IMR-90 (cell line): ENCODE measurements at regions not wholly inside any gene's neighbourhood (a gene's known extent, or its start where the extent isn't known, plus 50 kb on each side); places are given as distances from the start of the nearest gene placed in this dataset.

Source experiments
- ATAC-seq: fragments of 200-7000 bp; cut with Tn5 transposase; 2 replicates; pipeline ENCODE4 v1.9.1; 2020; ENCODE audit warnings: low read depth, mild to moderate bottlenecking, moderate library complexity
- BruUV-seq: library from RNA; stranded (reverse); fragments of 400-500 nt; replicated peaks from 2 replicates; lab custom pipeline; 2021; lab: Mats Ljungman, UMichigan
- CTCF ChIA-PET: fragments of 300-600 bp; formaldehyde crosslinking; extraction: SDS; loops from one replicate; lab custom pipeline; 2021; ENCODE audit warnings: antibody characterized with exemption; lab: Yijun Ruan, JAX
- POLR2A ChIA-PET: fragments of 300-600 bp; sonication (Branson Sonifier 250); formaldehyde crosslinking; loops from one replicate; lab custom pipeline; 2022; ENCODE audit warnings: antibody characterized with exemption; ENCODE audit not compliant: unreplicated experiment; lab: Charles Lee
- DNase-seq: peaks from one replicate; pipeline ENCODE4 v3.0.0; 2013
- H2AFZ ChIP-seq: replicated peaks from 2 replicates; pipeline ENCODE3; 2013; ENCODE audit warnings: low read length, mild to moderate bottlenecking; ENCODE audit not compliant: poor library complexity
- H2AK5ac ChIP-seq: 2 replicates; pipeline ENCODE4 v1.6.1; 2013; ENCODE audit warnings: low read depth, low read length, inconsistent platforms
- H2AK9ac ChIP-seq: replicated peaks from 2 replicates; pipeline ENCODE3; 2013; ENCODE audit warnings: mild to moderate bottlenecking, low read depth, low read length, moderate library complexity; ENCODE audit not compliant: poor library complexity
- H2BK120ac ChIP-seq: 2 replicates; pipeline ENCODE4 v1.6.1; 2013; ENCODE audit warnings: low read depth, low read length, inconsistent platforms
- H2BK15ac ChIP-seq: 3 replicates; pipeline ENCODE4 v1.6.1; 2013; ENCODE audit warnings: low read depth, low read length, inconsistent platforms
- H2BK20ac ChIP-seq: 2 replicates; pipeline ENCODE4 v1.6.1; 2013; ENCODE audit warnings: low read depth, mild to moderate bottlenecking, inconsistent platforms, low read length, moderate library complexity
- H2BK5ac ChIP-seq: 2 replicates; pipeline ENCODE4 v1.6.1; 2013; ENCODE audit warnings: mild to moderate bottlenecking, low read depth, low read length, inconsistent platforms; ENCODE audit not compliant: poor library complexity, severe bottlenecking
- H3K14ac ChIP-seq: replicated peaks from 2 replicates; pipeline ENCODE4 v1.6.1; 2013; ENCODE audit warnings: low read depth, low read length, inconsistent platforms
- H3K18ac ChIP-seq: 2 replicates; pipeline ENCODE4 v1.6.1; 2013; ENCODE audit warnings: low read depth, low read length, control low read depth
- H3K23ac ChIP-seq: 2 replicates; pipeline ENCODE4 v1.6.1; 2013; ENCODE audit warnings: low read depth, low read length, inconsistent platforms
- H3K27ac ChIP-seq: 2 replicates; pipeline ENCODE4 v1.5.1; 2013; ENCODE audit warnings: mild to moderate bottlenecking, control low read depth, low read length; ENCODE audit not compliant: insufficient read depth
- H3K27me3 ChIP-seq: 2 replicates; pipeline ENCODE4 v1.6.1; 2013; ENCODE audit warnings: low read length; ENCODE audit not compliant: control insufficient read depth, insufficient read depth
- H3K36me3 ChIP-seq: 2 replicates; pipeline ENCODE4 v1.6.1; 2013; ENCODE audit warnings: low read length, mixed read lengths; ENCODE audit not compliant: control insufficient read depth, insufficient read depth
- H3K4ac ChIP-seq: 2 replicates; pipeline ENCODE4 v1.6.1; 2013; ENCODE audit warnings: low read depth, low read length, inconsistent platforms
- H3K4me1 ChIP-seq: 2 replicates; pipeline ENCODE4 v1.6.1; 2013; ENCODE audit warnings: low read length, mixed read lengths; ENCODE audit not compliant: control insufficient read depth, insufficient read depth
- H3K4me2 ChIP-seq: 2 replicates; pipeline ENCODE4 v1.6.1; 2013; ENCODE audit warnings: low read depth, mild to moderate bottlenecking, control low read depth, low read length, moderate library complexity
- H3K4me3 ChIP-seq: 2 replicates; pipeline ENCODE4 v1.5.1; 2013; ENCODE audit warnings: low read depth, mild to moderate bottlenecking, control low read depth, low read length, moderate library complexity; ENCODE audit not compliant: insufficient read depth
- H3K56ac ChIP-seq: 2 replicates; pipeline ENCODE4 v1.6.1; 2013; ENCODE audit warnings: low read length, inconsistent platforms; ENCODE audit not compliant: insufficient read depth; ENCODE audit errors: extremely low read depth
- H3K79me1 ChIP-seq, 2 experiments: 2 replicates each; pipeline ENCODE4 v1.6.1; 2013; ENCODE audit warnings: low read length in 2 of 2, inconsistent platforms in 1 of 2, low read depth in 1 of 2
- H3K9ac ChIP-seq: 2 replicates; pipeline ENCODE4 v1.6.1; 2013; ENCODE audit warnings: low read depth, low read length, control low read depth
- H3K9me1 ChIP-seq: 2 replicates; pipeline ENCODE4 v1.6.1; 2013; ENCODE audit warnings: low read length, inconsistent platforms; ENCODE audit not compliant: insufficient read depth
- H3K9me3 ChIP-seq: 2 replicates; pipeline ENCODE4 v1.6.1; 2013; ENCODE audit warnings: low read length; ENCODE audit not compliant: control insufficient read depth, insufficient read depth
- H4K20me1 ChIP-seq: 2 replicates; pipeline ENCODE4 v1.6.1; 2013; ENCODE audit warnings: low read length, inconsistent platforms; ENCODE audit not compliant: insufficient read depth
- H4K5ac ChIP-seq: 2 replicates; pipeline ENCODE4 v1.6.1; 2013; ENCODE audit warnings: mild to moderate bottlenecking, low read depth, low read length, control low read depth
- H4K8ac ChIP-seq, 2 experiments: 2 replicates each; pipeline ENCODE4 v1.6.1; 2013; ENCODE audit warnings: low read depth in 2 of 2, low read length in 2 of 2, control low read depth in 1 of 2, inconsistent platforms in 1 of 2
- H4K91ac ChIP-seq: 2 replicates; pipeline ENCODE4 v1.6.1; 2013; ENCODE audit warnings: low read depth, low read length, inconsistent platforms; ENCODE audit not compliant: insufficient read depth
- BHLHE40 ChIP-seq: fragments of 150-350 bp; IDR thresholded peaks from 2 replicates; pipeline ENCODE4 v1.6.1; 2016; ENCODE audit warnings: mild to moderate bottlenecking, low read depth, low read length
- CEBPB ChIP-seq: IDR thresholded peaks from 2 replicates; pipeline ENCODE4 v1.6.1; 2012; ENCODE audit warnings: low read depth, low read length, improper control_type of control experiment
- CHD1 ChIP-seq: IDR thresholded peaks from 2 replicates; pipeline ENCODE4 v1.6.1; 2012; ENCODE audit warnings: low read depth, low read length, improper control_type of control experiment
- CTCF ChIP-seq: conservative IDR thresholded peaks from 2 replicates; pipeline ENCODE4 v1.5.1; 2012; ENCODE audit warnings: mild to moderate bottlenecking, low read depth, low read length, improper control_type of control experiment
- MAFK ChIP-seq: IDR thresholded peaks from 2 replicates; pipeline ENCODE4 v1.6.1; 2012; ENCODE audit warnings: low read depth, low read length, improper control_type of control experiment
- MXI1 ChIP-seq: IDR thresholded peaks from 2 replicates; pipeline ENCODE4 v1.6.1; 2012; ENCODE audit warnings: low read depth, mild to moderate bottlenecking, low read length, moderate library complexity, borderline replicate concordance
- NFE2L2 ChIP-seq: fragments of 150-350 bp; IDR thresholded peaks from 2 replicates; pipeline ENCODE4 v1.6.1; 2016; ENCODE audit warnings: low read depth, mild to moderate bottlenecking, low read length
- POLR2A ChIP-seq: IDR thresholded peaks from 2 replicates; pipeline ENCODE4 v1.6.1; 2012; ENCODE audit warnings: mild to moderate bottlenecking, low read depth, low read length
- RAD21 ChIP-seq: IDR thresholded peaks from 2 replicates; pipeline ENCODE4 v1.6.1; 2012; ENCODE audit warnings: low read length, improper control_type of control experiment
- RCOR1 ChIP-seq: IDR thresholded peaks from 2 replicates; pipeline ENCODE4 v1.6.1; 2012; ENCODE audit warnings: mild to moderate bottlenecking, low read length, improper control_type of control experiment; ENCODE audit not compliant: insufficient replicate concordance
- RFX5 ChIP-seq: IDR thresholded peaks from 2 replicates; pipeline ENCODE4 v1.8.0; 2012; ENCODE audit warnings: low read depth, mild to moderate bottlenecking, low read length, moderate library complexity
- USF2 ChIP-seq: fragments of 150-350 bp; IDR thresholded peaks from 2 replicates; pipeline ENCODE4 v1.6.1; 2017; ENCODE audit warnings: mild to moderate bottlenecking, antibody characterized with exemption, low read length, low read depth
- WGBS, 2 experiments: methylation state at CpG; one replicate each; pipeline versions ENCODE4 v1.1.5 to v1.1.7; 2013; ENCODE audit warnings: missing lambda C conversion rate in 2 of 2; ENCODE audit not compliant: insufficient read length in 1 of 2; ENCODE audit errors: extremely low coverage in 2 of 2; 5-methylcytosine and 5-hydroxymethylcytosine counted together
- dilution Hi-C: fragments of 300-500 bp; cut with HindIII; formaldehyde crosslinking; loops from one replicate; pipeline ENCODE4 v1.14.3; 2018; ENCODE audit warnings: low sequenced_read_pairs; ENCODE audit not compliant: unreplicated experiment
- in situ Hi-C: fragments of 300-500 bp; cut with MboI; formaldehyde crosslinking; loops from 3 replicates; pipeline ENCODE4 v1.14.3; 2019; ENCODE audit warnings: low sequenced_read_pairs, inconsistent platforms, mixed read lengths
- intact Hi-C: fragments of 100-400 bp; cut with micrococcal nuclease; formaldehyde crosslinking; loops from 2 replicates; pipeline ENCODE4 v1.10.0; 2022

GRCh38 chr3:112413722-112414121, 80.8 kb downstream of the CD200 start:
- Histone ChIP-seq H3K9me3 (no peaks in the 10 kb centered on the region), H2BK120ac (no peak overlapping the region), H3K18ac (no peak overlapping the region), H2BK20ac (no peak overlapping the region), H3K14ac (no peak overlapping the region), H3K27me3 (no peaks in the 10 kb centered on the region; the same call in 1 of the 2 replicates), H2AK9ac (no peak overlapping the region), H4K91ac (no peak overlapping the region), H3K9me1 (0 out of 2 replicates have a peak, but pooled peaks cover 3% of the 10 kb centered on the region), H3K56ac (no peak overlapping the region), H2AFZ (no peak overlapping the region), H3K79me1 (no peaks in the 10 kb centered on the region), H4K5ac (no peak overlapping the region), H3K4ac (no peak overlapping the region), H3K4me2 (no peak overlapping the region), H3K36me3 (no peaks in the 10 kb centered on the region), H4K20me1 (no peaks in the 10 kb centered on the region), H3K4me3 (no peak overlapping the region), H3K4me1 (peaks cover 2% of the 10 kb centered on the region; the same call in 1 of the 2 replicates), H3K23ac (no peak overlapping the region), H2BK5ac (no peak overlapping the region), H4K8ac (no peak overlapping the region), H2BK15ac (no peak overlapping the region), H3K9ac (no peak overlapping the region), H2AK5ac (no peak overlapping the region), H3K27ac (no peak overlapping the region)
- in situ Hi-C loops (no loop called here), dilution Hi-C loops (no loop called here), intact Hi-C loops (no loop called here)
- POLR2A ChIA-PET: no interaction called here
- TF ChIP-seq CHD1 (no peak), CEBPB (no peak), CTCF (no peak), MXI1 (no peak), RAD21 (no peak), POLR2A (no peak), MAFK (no peak), USF2 (no peak), RFX5 (no peak), NFE2L2 (no peak), BHLHE40 (no peak), RCOR1 (no peak)
- 50% methylated on average over 1 of the region's 3 CpGs; no CpG with 5 or more reads in 1 of the 2 experiments for WGBS, 2 experiments
- DNase-seq (no peak), ATAC-seq (no peak)
- CTCF ChIA-PET: no interaction called here
- no TSS peak for BruUV-seq
